Adrenal gland (tissue), 9 donors: ENCODE measurements at regions not wholly inside any gene's neighbourhood (a gene's known extent, or its start where the extent isn't known, plus 50 kb on each side); places are given as distances from the start of the nearest gene placed in this dataset.

ENCODE experiments used
- DNase-seq, 7 donors: peaks; one replicate each; pipeline ENCODE4 v3.0.0-alpha.2; 2019 to 2020
- H3K27ac ChIP-seq, 5 donors: fragments of 200-600 bp; sonication (generic) in 4 of 5; 1 replicate in 3 of 5; 2 replicates in 2 of 5; pipeline versions ENCODE4 v1.5.1 to v1.8.0; 2016 to 2020; ENCODE audit warnings: mild to moderate bottlenecking in 1 of 5
- H3K27me3 ChIP-seq: fragments of 200-600 bp; 2 replicates; pipeline ENCODE4 v1.8.0; 2021
- H3K36me3 ChIP-seq, 2 donors: fragments of 200-600 bp; replicated peaks in 1 of 2; 1 replicate in 1 of 2; 2 replicates in 1 of 2; pipeline versions ENCODE4 v1.5.1 to v1.8.0; 2018 to 2022
- H3K4me1 ChIP-seq, 2 donors: fragments of 200-600 bp; replicated peaks in 1 of 2; 1 replicate in 1 of 2; 2 replicates in 1 of 2; pipeline versions ENCODE4 v1.5.1 to v1.8.0; 2018 to 2021
- H3K4me3 ChIP-seq, 4 donors: fragments of 200-600 bp; sonication (generic) in 3 of 4; one replicate each; pipeline ENCODE4 v1.5.1; 2016 to 2018
- H3K9me3 ChIP-seq, 3 donors: fragments of 200-600 bp; sonication (generic) in 1 of 3; replicated peaks in 1 of 3; 1 replicate in 2 of 3; 2 replicates in 1 of 3; pipeline versions ENCODE4 v1.5.1 to v1.8.0; 2016 to 2021
- POLR2A ChIP-seq, 2 donors: fragments of 450-650 bp; IDR thresholded peaks; one replicate each; pipeline ENCODE4 v1.6.1; 2017; ENCODE audit warnings: antibody characterized with exemption in 2 of 2, mild to moderate bottlenecking in 2 of 2, moderate library complexity in 1 of 2
- WGBS, 4 donors: extraction: QIAGEN DNeasy Blood & Tissue Kit in 2 of 4; methylation state at CpG; one replicate each; pipeline versions ENCODE4 v1.1.5 to v1.1.7; 2013 to 2017; 5-methylcytosine and 5-hydroxymethylcytosine counted together
- intact Hi-C, 2 donors: fragments of 100-400 bp; cut with DNase I; formaldehyde crosslinking; loops; one replicate each; pipeline versions ENCODE4 v1.14.1 to v1.15.0; 2022 to 2023
- TF ChIP-seq, protein P1 (sequence below), 6 experiments: fragments of 450-650 bp in 4 of 6; fragments of 200-600 bp in 2 of 6; sonication (generic) in 1 of 6; IDR thresholded peaks; 1 replicate in 5 of 6; 2 replicates in 1 of 6; pipeline versions ENCODE4 v1.5.1 to v1.8.0; 2016 to 2021; ENCODE audit warnings: antibody characterized with exemption in 6 of 6, mild to moderate bottlenecking in 2 of 6, moderate library complexity in 1 of 6
- donor health status: healthy with polysubstance abuse.
- donor health status: Bipolar disorder and iron deficiency.
- donor health status: DM: yes; HTN: yes; CAD: no.
- donor health status: DM: no; HTN: no; CAD: no.
- donor health status: DM: no; HTN: no; CAD: no.

DNA sequence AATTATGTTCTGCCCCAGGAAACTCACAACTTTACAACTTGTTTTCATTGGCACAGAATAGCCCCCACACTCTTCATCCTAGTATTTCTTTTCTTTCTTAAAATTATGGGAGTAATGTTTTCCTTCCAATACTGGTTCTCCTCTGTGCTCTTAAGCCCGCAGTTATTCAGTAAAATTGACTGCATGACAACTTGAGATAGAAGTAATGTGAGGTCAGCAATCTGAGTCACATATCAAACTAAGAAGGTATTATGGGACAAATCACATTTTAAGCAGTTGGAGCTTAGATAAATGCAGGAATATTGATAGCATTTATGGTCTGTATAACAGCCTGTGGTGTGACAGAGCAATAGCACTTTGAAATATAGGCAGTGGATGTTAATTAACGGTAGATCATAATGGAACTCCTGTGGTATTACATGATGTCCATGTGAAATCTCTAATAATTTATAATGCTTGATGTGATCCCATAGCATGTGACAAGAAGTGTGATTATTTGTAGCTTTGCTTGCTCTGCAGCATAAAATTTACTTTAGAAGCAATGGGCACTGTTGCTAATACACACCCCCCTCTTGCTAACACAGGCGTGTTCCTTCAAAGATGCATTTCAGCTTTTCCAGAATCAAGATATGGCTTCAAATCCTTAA is 351.4 kb upstream of the CDH20 start:
- intact Hi-C loops, result no loop called here
- WGBS, 4 donors, result 64 to 71% (median 69%) methylated on average over 3 of the region's 3 CpGs
- TF ChIP-seq, protein P1, sequence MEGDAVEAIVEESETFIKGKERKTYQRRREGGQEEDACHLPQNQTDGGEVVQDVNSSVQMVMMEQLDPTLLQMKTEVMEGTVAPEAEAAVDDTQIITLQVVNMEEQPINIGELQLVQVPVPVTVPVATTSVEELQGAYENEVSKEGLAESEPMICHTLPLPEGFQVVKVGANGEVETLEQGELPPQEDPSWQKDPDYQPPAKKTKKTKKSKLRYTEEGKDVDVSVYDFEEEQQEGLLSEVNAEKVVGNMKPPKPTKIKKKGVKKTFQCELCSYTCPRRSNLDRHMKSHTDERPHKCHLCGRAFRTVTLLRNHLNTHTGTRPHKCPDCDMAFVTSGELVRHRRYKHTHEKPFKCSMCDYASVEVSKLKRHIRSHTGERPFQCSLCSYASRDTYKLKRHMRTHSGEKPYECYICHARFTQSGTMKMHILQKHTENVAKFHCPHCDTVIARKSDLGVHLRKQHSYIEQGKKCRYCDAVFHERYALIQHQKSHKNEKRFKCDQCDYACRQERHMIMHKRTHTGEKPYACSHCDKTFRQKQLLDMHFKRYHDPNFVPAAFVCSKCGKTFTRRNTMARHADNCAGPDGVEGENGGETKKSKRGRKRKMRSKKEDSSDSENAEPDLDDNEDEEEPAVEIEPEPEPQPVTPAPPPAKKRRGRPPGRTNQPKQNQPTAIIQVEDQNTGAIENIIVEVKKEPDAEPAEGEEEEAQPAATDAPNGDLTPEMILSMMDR (IDR thresholded peaks at IDR 0.05), result no peak
- no peak for TF ChIP-seq POLR2A (IDR thresholded peaks at IDR 0.05)

GRCh38 chr18:60982329-60982695 is 350.9 kb upstream of the CDH20 start:
- TF ChIP-seq, protein P1 (IDR thresholded peaks at IDR 0.05), result no peak
- WGBS, 4 donors, result 75 to 92% (median 83%) methylated on average over 2 of the region's 2 CpGs
- H3K4me3 ChIP-seq, result no peak overlapping the region

More for the DNA sequence above, 351.4 kb upstream of the CDH20 start:
- no peak overlapping the region for H3K27ac ChIP-seq
- peaks cover 14 to 34% of the 10 kb centered on the region in 2 donors for H3K4me1 ChIP-seq
- DNase-seq, result no peak
- H3K9me3 ChIP-seq, result no peaks in the 10 kb centered on the region
- H3K27me3 ChIP-seq, result no peaks in the 10 kb centered on the region
- H3K36me3 ChIP-seq, result no peaks in the 10 kb centered on the region
- no peak overlapping the region for H3K4me3 ChIP-seq

GRCh38 chr18:60982928-60983327 is 350.3 kb upstream of the CDH20 start:
- TF ChIP-seq, protein P1 (IDR thresholded peaks at IDR 0.05), result no peak
- TF ChIP-seq POLR2A (IDR thresholded peaks at IDR 0.05), result no peak
- Histone ChIP-seq H3K9me3 (no peaks in the 10 kb centered on the region), H3K27me3 (no peaks in the 10 kb centered on the region), H3K4me1 (peaks cover 14 to 34% of the 10 kb centered on the region in 2 donors), H3K27ac (no peak overlapping the region), H3K36me3 (no peaks in the 10 kb centered on the region), H3K4me3 (no peak overlapping the region)
- no peak for DNase-seq
- intact Hi-C loops, result no loop called here

More at GRCh38 chr18:60982329-60982695, 350.9 kb upstream of the CDH20 start:
- intact Hi-C loops, result no loop called here
- no peaks in the 10 kb centered on the region for H3K27me3 ChIP-seq
- peaks cover 14 to 34% of the 10 kb centered on the region in 2 donors for H3K4me1 ChIP-seq
- no peaks in the 10 kb centered on the region for H3K9me3 ChIP-seq
- no peaks in the 10 kb centered on the region for H3K36me3 ChIP-seq
- DNase-seq, result no peak
- H3K27ac ChIP-seq, result no peak overlapping the region

GRCh38 chr18:60984510-60984909 is 348.7 kb upstream of the CDH20 start:
- H3K4me1 ChIP-seq, result peaks cover 9 to 19% of the 10 kb centered on the region in 2 donors
- no peak for TF ChIP-seq POLR2A (IDR thresholded peaks at IDR 0.05)
- TF ChIP-seq, protein P1 (IDR thresholded peaks at IDR 0.05), result no peak
- no peaks in the 10 kb centered on the region for H3K36me3 ChIP-seq
- DNase-seq, result no peak
- intact Hi-C loops, result no loop called here
- H3K4me3 ChIP-seq, result no peak overlapping the region
- no peaks in the 10 kb centered on the region for H3K27me3 ChIP-seq
- no peak overlapping the region for H3K27ac ChIP-seq
- 78 to 93% (median 81%) methylated on average over 4 of the region's 4 CpGs for WGBS, 4 donors
- H3K9me3 ChIP-seq, result no peaks in the 10 kb centered on the region
